HCT116 (cell line): ENCODE measurements at regions not wholly inside any gene's neighbourhood (a gene's known extent, or its start where the extent isn't known, plus 50 kb on each side); places are given as distances from the start of the nearest gene placed in this dataset.

Experiments
- ELF1 ChIP-seq: IDR thresholded peaks from 2 replicates; pipeline ENCODE4 v1.6.1; 2012; ENCODE audit warnings: low read depth, borderline replicate concordance
- JUND ChIP-seq: IDR thresholded peaks from 2 replicates; pipeline ENCODE4 v1.6.1; 2012
- POLR2A ChIP-seq: IDR thresholded peaks from 2 replicates; pipeline ENCODE4 v1.7.0; 2011; ENCODE audit warnings: borderline replicate concordance; ENCODE audit not compliant: insufficient read depth, insufficient read length; ENCODE audit errors: extremely low read depth
- YY1 ChIP-seq: IDR thresholded peaks from 2 replicates; pipeline ENCODE4 v1.6.1; 2011; ENCODE audit warnings: low read length, low read depth, moderate library complexity, mild to moderate bottlenecking; ENCODE audit not compliant: insufficient replicate concordance; ENCODE audit errors: extremely low read depth
- ZNF274 ChIP-seq: fragments of 200-500 bp; sonication (Bioruptor generic); IDR thresholded peaks from 2 replicates; pipeline ENCODE4 v1.6.1; 2014; ENCODE audit warnings: mild to moderate bottlenecking, low read depth, low read length, inconsistent platforms
- TF ChIP-seq, protein P1 (sequence below), 3 experiments: fragments of 200-600 bp in 1 of 3; sonication (generic) in 1 of 3; IDR thresholded peaks in 2 of 3; conservative IDR thresholded peaks in 1 of 3; 2 replicates each; pipeline ENCODE4 v1.5.1; 2012 to 2017; ENCODE audit warnings: low read depth in 2 of 3, low read length in 2 of 3, antibody characterized with exemption in 1 of 3, borderline replicate concordance in 1 of 3, control low read depth in 1 of 3, mild to moderate bottlenecking in 1 of 3, mixed read lengths in 1 of 3, mixed run types in 1 of 3, moderate library complexity in 1 of 3; ENCODE audit not compliant: insufficient read depth in 1 of 3
- TF ChIP-seq, protein P2 (sequence below): IDR thresholded peaks from 2 replicates; pipeline ENCODE4 v1.6.1; 2012; ENCODE audit warnings: low read depth

DNA sequence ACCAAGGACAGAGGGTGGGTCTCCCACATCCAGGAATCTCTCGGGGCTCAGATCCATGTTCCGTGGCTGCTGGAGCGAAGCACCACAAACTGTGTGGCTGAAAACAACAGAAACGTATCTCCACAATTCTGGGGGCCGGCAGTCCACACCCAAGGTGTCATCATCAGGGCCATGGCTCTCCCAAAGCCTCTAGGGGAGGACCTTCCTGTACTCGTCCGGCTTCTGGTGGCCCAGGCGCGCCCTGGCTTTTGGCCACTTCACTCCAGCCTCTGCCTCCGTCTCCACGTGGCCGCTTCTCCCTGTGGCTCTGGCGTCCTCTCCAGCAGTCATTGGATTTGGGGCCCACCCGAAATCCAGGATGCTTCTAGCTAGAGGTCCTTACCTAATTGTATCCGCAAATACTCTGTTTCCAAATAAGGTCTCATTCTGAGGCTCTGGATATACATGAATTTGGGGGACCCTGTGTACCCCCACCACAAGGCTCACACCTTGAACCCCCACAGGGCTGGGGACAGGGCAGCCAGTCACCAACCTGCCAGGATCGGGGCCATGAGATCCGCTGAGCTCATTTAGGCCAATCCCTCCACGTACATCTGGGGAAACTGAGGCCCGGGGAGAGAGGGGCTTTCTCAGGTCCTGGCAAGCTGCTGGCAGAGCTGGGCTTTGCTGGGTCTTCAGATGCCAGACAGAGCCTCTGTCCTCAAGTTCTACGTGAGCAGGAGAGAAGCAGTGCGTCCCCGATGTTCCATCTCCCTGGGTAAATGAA lies 158.2 kb downstream of the OLFM1 start (continued):
- TF ChIP-seq YY1: no peak
- TF ChIP-seq ZNF274: no peak
- TF ChIP-seq, protein P1, sequence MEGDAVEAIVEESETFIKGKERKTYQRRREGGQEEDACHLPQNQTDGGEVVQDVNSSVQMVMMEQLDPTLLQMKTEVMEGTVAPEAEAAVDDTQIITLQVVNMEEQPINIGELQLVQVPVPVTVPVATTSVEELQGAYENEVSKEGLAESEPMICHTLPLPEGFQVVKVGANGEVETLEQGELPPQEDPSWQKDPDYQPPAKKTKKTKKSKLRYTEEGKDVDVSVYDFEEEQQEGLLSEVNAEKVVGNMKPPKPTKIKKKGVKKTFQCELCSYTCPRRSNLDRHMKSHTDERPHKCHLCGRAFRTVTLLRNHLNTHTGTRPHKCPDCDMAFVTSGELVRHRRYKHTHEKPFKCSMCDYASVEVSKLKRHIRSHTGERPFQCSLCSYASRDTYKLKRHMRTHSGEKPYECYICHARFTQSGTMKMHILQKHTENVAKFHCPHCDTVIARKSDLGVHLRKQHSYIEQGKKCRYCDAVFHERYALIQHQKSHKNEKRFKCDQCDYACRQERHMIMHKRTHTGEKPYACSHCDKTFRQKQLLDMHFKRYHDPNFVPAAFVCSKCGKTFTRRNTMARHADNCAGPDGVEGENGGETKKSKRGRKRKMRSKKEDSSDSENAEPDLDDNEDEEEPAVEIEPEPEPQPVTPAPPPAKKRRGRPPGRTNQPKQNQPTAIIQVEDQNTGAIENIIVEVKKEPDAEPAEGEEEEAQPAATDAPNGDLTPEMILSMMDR (IDR thresholded peaks at IDR 0.05 in 2 of 3, conservative IDR thresholded peaks at IDR 0.05 in 1 of 3; ENCODE audit: borderline replicate concordance in 1 of 3, insufficient read depth in 1 of 3, low read depth in 2 of 3, low read length in 2 of 3): no peak
- TF ChIP-seq ELF1: no peak
- TF ChIP-seq, protein P2, sequence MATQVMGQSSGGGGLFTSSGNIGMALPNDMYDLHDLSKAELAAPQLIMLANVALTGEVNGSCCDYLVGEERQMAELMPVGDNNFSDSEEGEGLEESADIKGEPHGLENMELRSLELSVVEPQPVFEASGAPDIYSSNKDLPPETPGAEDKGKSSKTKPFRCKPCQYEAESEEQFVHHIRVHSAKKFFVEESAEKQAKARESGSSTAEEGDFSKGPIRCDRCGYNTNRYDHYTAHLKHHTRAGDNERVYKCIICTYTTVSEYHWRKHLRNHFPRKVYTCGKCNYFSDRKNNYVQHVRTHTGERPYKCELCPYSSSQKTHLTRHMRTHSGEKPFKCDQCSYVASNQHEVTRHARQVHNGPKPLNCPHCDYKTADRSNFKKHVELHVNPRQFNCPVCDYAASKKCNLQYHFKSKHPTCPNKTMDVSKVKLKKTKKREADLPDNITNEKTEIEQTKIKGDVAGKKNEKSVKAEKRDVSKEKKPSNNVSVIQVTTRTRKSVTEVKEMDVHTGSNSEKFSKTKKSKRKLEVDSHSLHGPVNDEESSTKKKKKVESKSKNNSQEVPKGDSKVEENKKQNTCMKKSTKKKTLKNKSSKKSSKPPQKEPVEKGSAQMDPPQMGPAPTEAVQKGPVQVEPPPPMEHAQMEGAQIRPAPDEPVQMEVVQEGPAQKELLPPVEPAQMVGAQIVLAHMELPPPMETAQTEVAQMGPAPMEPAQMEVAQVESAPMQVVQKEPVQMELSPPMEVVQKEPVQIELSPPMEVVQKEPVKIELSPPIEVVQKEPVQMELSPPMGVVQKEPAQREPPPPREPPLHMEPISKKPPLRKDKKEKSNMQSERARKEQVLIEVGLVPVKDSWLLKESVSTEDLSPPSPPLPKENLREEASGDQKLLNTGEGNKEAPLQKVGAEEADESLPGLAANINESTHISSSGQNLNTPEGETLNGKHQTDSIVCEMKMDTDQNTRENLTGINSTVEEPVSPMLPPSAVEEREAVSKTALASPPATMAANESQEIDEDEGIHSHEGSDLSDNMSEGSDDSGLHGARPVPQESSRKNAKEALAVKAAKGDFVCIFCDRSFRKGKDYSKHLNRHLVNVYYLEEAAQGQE: no peak
- no peak for TF ChIP-seq JUND
- no peak for TF ChIP-seq POLR2A
